Urothelium cell line (cell line): ENCODE measurements at regions not wholly inside any gene's neighbourhood (a gene's known extent, or its start where the extent isn't known, plus 50 kb on each side); places are given as distances from the start of the nearest gene placed in this dataset.
"Not testable (repeated sequence)": the region's sequence is repeated elsewhere in the genome, so short reads cannot be mapped to it uniquely, and the experiment has no call there.

Experiments
- DNase-seq: peaks from one replicate; pipeline ENCODE4 v3.0.0; 2011; ENCODE audit warnings: low spot score, mixed read lengths
- FAIRE-seq: peaks from 2 replicates; lab custom pipeline; 2011; peaks lifted over from hg19 to GRCh38; lab: Jason Lieb, UNC

GRCh38 chr14:104269511-104270241 lies 131.3 kb downstream of the KIF26A start:
- DNase-seq, FAIRE-seq: not testable (repeated sequence)

- DNase-seq (no peak), FAIRE-seq (no peak)
These were observed 133.0 kb downstream of the KIF26A start for GRCh38 chr14:104271391-104271790.

- FAIRE-seq = no peak
- DNase-seq = no peak
These were observed 136.4 kb downstream of the KIF26A start for GRCh38 chr14:104274806-104275205.

DNA sequence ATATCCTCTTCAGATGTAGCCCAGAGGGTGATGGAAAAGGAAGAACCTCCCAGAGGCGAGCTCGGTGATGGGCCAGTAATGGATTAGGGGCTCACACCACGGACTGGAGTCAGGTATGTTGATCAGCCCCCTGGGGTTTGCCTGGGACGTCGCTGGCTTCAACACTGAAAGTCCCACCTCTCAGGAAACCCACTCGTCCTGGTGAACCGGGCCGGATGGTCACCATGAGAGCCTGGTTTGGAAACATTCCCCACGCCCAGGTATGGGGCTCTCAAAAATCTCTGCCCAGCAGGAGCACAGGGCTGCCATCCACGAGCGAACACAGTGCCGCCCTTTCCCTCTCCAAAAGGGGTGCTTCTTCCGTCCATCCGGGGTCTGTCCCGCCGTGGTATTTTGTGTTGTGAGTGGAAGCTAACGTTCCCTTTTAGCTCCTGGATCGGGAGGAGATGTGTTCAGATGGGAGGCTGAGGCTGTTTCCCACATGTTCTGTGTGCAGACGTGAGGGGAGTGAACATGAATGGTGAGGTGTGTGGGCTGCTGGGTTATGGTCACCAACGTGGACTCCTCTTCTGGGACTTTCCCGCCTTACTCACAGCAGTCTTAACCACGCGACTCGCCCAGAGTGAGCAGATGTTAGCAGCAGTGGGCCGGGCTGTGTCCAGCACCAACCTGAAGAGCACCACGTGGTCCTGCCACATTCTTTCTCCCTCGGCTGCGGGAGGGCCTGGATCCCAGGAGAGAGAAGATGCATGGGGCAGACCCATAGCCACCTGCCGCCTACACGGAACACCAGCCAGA lies 139.2 kb downstream of the KIF26A start:
- DNase-seq (no peak), FAIRE-seq (no peak)

DNA sequence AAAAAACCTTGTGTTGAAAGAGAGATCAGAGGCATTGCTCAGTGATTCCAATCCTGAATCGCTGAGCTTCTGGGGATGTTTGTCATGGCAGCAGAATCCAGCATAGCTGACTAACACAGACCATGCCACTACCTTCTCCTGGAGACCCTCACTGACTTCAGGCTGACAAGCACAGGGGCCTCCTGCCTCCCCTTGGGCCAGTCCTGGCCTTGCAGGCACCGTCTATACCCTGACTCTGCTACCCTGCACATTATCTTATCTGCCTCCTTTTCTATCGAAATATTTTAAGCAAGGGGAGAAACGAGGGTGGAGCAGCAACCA lies 139.8 kb downstream of the KIF26A start:
- no peak for FAIRE-seq
- no peak for DNase-seq

DNA sequence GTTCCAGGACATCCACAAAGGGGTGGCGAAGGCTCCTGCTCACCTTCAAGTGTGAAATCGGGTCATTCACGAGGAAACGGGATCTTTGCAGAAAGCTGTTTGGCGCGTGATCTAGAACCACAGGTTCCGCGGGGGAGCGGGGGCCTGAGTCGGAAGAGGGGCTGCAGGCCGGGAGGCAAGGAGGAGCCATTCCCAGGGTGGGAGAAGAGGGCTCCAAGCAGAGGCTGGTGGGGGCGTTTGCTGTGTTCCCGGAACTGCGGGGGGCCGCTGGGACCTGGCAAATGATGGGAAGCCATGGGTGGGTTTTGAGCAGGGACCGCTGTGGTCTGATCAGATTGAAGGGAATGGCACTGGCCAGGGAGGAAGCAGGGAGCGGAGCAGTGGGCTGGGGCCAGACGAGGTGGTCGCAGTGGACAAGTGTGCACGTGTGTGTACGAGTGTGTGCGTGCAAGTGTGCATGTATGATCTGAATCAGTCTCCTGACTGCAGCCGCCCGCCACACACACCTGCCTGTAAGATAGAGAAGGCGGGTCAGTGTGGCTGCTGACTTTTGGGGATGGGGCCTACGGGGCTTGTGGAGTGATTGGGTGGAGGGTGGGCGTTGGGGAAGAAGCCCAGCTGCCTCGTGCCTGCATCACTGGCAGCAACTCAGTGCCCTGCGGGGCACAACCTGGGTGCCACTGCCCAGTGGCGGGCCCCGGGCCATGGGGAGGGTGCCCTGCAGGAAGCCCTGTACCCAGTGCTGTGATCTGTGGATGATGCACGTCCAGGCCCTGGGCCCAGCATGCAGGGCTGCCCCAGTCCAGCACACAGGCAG lies 141.9 kb downstream of the KIF26A start:
- no peak for DNase-seq
- no peak for FAIRE-seq

- DNase-seq (no peak), FAIRE-seq (no peak)
These were observed 142.7 kb downstream of the KIF26A start for GRCh38 chr14:104280902-104281767.

GRCh38 chr14:104281768-104282301 lies 143.4 kb downstream of the KIF26A start:
- FAIRE-seq (no peak), DNase-seq (no peak)

DNA sequence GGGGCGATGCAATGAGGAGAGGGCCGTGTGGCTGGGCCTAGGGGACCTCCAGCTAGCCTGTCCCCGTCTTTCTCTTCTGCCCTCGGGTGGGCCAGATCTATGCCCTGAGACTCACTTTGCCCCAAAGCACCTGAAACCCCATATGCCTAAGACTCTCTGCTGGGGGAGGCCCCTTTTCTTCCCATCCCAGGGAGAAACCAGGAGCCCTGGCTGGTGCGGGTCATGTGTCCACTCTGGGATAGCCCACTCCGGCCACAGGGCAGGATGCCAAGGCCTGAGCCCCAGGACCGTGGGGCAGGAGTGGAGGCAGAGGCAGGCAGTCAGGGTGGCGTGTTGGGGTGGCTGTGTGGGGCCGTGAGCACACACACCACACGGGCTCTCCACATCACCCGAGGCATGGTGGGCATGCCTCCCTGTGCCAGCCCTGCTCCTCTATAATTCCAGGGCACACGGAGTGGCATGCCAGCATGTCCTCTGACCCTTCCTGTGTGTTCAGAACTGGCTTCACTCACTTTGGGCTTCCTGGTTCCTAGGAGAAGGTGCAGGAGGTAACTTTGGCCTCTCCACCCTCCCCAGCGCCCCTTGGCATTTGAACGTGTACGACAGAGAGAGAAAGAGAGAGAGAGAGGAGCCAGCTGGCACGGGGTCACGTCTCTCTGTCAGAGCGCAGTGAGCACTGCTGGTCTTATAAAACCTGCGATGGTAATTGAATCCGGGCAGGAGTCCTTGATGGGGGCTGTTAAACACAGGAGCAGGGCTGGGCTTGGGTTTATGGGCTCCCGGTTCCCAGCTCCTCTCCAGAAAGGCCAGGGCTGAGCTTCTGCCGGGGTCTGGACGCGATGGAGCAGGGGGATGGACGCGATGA lies 144.2 kb downstream of the KIF26A start:
- no peak for DNase-seq

GRCh38 chr14:104283197-104284106 lies 145.1 kb downstream of the KIF26A start:
- FAIRE-seq (no peak), DNase-seq (no peak)

More for the DNA sequence above, 144.2 kb downstream of the KIF26A start:
- FAIRE-seq = no peak

DNA sequence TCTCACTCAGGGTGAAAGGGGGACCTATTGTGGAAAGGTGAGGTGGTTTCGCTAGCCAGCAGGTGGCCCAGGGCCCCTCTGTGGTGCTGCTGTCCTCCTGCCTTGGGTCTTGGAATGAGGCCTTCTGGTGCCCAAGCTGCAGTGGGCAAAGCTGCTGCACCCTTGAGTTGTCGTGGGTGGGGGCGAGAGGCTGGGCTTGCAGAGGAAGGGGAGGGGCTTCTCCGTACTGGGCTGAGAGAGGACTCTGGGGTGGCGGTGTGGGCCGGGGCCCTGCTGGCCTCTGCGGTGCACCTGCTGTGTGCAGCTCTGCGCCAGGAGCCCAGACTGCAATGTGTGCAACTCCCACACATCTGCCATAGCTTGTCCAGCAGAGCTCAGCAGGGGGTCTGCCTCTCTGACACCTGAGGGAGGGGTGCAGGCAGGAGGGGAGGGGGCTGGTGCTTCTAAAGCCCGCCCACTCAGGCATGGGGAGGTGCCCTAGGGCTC lies 145.8 kb downstream of the KIF26A start:
- no peak for DNase-seq
- no peak for FAIRE-seq

DNA sequence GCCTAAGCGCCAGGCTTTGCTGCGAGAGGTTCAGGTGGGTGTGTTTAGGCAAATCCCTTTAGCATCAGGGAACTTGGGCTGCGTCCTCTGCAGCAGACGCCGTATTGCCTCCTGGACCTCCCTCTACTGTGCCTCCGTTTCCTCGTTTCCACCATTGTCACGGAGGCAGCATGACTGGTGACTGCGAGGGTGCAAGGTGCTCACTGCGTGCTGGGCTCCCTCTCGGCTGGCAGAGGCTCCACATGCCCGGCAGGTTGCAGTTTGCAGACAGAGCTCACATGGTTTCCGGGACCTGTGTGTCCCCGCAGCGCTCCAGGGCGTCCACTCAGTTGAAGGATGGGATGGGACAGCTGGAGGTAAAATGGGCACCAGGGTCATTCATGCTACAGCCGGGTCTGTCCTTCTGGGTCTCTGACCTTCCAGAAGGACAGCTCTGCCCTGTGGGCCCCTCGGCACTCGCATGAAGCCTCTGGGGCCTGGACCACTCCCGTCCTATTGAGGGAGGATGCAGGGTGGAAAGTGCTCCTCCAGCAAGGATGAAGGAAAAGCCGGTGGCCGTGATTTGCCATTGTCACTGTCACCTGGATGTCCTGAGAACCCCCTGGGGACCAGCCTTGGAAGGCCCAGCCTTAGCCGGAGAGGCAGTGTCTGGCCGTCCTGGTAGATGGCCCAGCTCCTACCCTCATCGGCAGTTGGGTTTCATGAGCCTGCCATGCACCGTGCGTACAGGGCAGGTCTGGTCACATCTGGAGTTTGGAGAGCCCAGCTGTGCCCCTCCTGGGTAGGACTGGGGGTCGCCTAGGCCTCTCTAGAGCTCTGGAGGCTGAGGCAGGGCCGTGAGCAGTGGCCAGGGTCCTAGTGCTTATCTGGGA lies 146.5 kb downstream of the KIF26A start:
- DNase-seq (no peak), FAIRE-seq (no peak)

DNA sequence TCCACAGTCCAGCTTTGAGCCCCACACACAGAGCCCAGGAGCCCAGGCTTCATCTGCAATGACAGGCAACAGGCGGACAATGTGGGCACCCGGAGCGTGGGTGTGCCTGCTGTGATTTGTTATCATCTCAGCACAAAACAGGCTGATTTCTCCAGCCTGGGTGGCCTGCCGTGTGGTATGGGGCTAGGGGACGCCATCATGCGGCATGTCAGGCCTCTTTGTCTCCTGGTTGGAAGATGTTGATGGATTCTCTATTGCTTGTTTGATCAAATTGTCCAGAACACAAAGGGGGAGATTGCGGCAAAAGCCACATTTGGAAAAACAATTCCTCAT lies 147.1 kb downstream of the KIF26A start:
- DNase-seq (no peak), FAIRE-seq (no peak)

- DNase-seq (no peak), FAIRE-seq (no peak)
These were observed 147.7 kb downstream of the KIF26A start for GRCh38 chr14:104286086-104286485.

DNA sequence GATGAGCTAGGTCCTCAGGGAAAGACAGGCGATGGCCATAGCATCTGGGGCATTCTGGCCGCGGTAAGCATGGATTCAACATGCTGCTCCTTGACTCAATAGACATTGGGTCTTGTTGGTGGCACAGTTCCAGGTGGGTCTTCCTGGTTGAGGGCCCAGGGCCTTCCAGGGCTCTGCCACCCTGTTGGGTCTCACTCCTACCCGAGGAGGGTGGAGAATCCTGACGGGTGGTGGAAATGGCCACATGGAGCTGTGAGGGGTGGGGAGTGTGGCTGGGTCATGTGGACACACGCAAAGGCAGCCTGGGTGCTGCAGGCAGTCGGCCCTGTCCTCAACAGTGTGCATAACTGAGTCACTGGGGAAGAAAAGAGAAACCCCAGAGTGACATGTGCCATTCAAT lies 148.1 kb downstream of the KIF26A start:
- FAIRE-seq (no peak), DNase-seq (no peak)

GRCh38 chr14:104287301-104288009 lies 149.1 kb downstream of the KIF26A start:
- FAIRE-seq = no peak

DNA sequence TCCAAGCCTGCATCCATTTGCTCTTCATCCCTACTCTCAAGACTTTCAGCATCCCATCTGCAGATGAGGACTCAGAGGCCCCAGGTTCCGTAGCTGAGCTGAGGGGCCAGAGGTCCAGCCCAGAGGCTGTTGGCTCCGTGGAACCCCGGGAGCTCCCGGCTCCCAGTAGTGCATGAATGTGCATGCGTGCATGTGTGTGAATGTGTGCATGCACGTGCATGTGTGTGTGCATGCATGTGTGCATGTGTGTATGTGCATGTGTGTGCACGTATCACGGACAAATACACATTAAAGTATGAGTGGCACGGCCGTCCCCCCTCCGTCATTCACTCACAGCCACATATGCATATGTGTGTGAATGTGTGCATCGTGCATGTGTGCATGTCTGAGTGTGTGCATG lies 149.9 kb downstream of the KIF26A start:
- FAIRE-seq = no peak
- DNase-seq = no peak

More at GRCh38 chr14:104287301-104288009, 149.1 kb downstream of the KIF26A start:
- no peak for DNase-seq
